ENCODE measurements at regions not wholly inside any gene's neighbourhood (a gene's known extent, or its start where the extent isn't known, plus 50 kb on each side); places are given as distances from the start of the nearest gene placed in this dataset.
A peak's percentile ranks its signal among the peaks of the same experiment; 100 is the strongest.
"Not testable (repeated sequence)": the region's sequence is repeated elsewhere in the genome, so short reads cannot be mapped to it uniquely, and the experiment has no call there.

GRCh38 chr1:18573170-18573569, 57.5 kb upstream of the PAX7 start:
- Histone ChIP-seq H3K27ac (no peak overlapping the region), H3K27me3 (no peaks in the 10 kb centered on the region), H3K9me3 (no peaks in the 10 kb centered on the region), H3K36me3 (no peaks in the 10 kb centered on the region), H3K4me1 (no peaks in the 10 kb centered on the region), H3K4me3 (no peak overlapping the region)
- intact Hi-C loops (cut with DNase I): no loop called here
- TF ChIP-seq POLR2A (IDR thresholded peaks at IDR 0.05) (no peak), CTCF (IDR thresholded peaks at IDR 0.05) (no peak), POLR2AphosphoS5 (IDR thresholded peaks at IDR 0.05; ENCODE audit: insufficient read depth in 1 of 2, low read depth in 1 of 2) (no peak)
- no peak for DNase-seq (ENCODE audit: extremely low spot score in 2 of 2)

DNA sequence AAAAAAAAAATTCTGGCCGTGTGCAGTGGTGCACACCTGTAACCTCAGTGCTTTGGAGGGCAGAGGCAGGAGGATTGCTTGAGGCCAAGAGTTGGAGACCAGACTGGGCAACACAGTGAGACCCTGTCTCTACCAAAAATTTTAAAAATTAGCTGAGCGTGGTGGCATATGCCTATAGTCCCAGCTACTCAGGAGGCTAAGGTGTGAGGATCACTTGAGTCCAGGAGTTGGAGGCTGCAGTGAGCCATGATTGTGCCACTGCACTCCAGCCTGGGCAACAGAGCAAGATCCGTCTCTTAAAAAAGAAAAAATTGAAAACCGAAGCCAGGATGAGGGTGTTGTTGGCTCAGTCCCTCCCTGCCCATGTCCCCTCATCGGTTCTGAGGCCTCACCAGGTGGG, 55.9 kb upstream of the PAX7 start:
- H3K4me3 ChIP-seq: no peak overlapping the region
- H3K27me3 ChIP-seq: no peaks in the 10 kb centered on the region
- no peak overlapping the region for H3K27ac ChIP-seq
- no peaks in the 10 kb centered on the region for H3K4me1 ChIP-seq
- TF ChIP-seq POLR2AphosphoS5 (IDR thresholded peaks at IDR 0.05; ENCODE audit: insufficient read depth in 1 of 2, low read depth in 1 of 2): no peak
- TF ChIP-seq POLR2A (IDR thresholded peaks at IDR 0.05): no peak
- TF ChIP-seq CTCF (IDR thresholded peaks at IDR 0.05): no peak
- H3K36me3 ChIP-seq: no peaks in the 10 kb centered on the region
- intact Hi-C loops (cut with DNase I): no loop called here
- no peaks in the 10 kb centered on the region for H3K9me3 ChIP-seq
- DNase-seq (ENCODE audit: extremely low spot score in 2 of 2): no peak

DNA sequence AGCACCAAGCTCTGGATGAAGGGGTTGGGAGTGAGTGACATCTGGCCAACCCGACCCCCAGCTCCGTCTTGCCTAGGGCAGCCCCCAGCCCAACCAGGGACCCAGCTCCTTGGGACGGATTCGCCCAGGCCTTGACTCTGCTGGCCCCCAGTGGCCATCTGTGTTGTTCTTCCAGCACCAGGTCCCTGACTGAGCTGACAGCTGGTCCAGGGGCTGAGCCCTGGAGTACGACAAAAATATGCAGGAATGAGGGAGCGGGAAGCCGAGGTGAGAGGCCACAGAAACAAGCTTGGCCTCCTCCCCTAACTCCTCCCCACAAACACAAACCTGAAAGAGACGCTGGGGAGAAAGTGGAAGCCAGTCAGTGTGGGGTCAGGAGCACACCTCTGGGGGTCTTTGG, 55.0 kb upstream of the PAX7 start:
- TF ChIP-seq POLR2AphosphoS5 (IDR thresholded peaks at IDR 0.05; ENCODE audit: insufficient read depth in 1 of 2, low read depth in 1 of 2) (no peak), CTCF (IDR thresholded peaks at IDR 0.05) (peak in 2 of 3 experiments; percentile 12 to 64)
- intact Hi-C loops (cut with DNase I): no loop called here
- Histone ChIP-seq H3K9me3 (no peaks in the 10 kb centered on the region), H3K4me3 (no peak overlapping the region), H3K27me3 (no peaks in the 10 kb centered on the region), H3K27ac (no peak overlapping the region), H3K36me3 (no peaks in the 10 kb centered on the region), H3K4me1 (no peaks in the 10 kb centered on the region)
- DNase-seq (ENCODE audit: extremely low spot score in 2 of 2): no peak

DNA sequence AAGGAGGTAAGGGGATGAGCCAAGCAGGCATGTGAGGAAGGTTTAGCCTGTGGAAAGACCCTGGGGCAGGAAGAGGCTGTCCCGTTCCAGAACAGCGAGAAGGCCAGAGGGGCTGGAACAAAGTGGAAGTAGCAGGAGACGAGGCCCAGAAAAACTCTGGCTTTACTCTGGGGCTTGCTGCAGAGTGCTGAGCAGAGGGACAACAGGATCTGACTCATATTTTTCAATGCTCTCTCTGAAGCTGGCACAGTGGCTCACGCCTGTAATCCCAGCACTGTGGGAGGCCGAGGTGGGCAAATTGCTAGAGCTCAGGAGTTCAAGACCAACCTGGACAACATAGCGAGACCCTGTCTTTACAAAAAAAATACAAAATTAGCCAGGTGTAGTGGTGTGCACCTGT, 52.4 kb upstream of the PAX7 start:
- H3K36me3 ChIP-seq: no peaks in the 10 kb centered on the region
- H3K27me3 ChIP-seq: no peaks in the 10 kb centered on the region
- intact Hi-C loops (cut with DNase I): no loop called here

GRCh38 chr1:18579267-18579666, 51.4 kb upstream of the PAX7 start:
- H3K4me1 ChIP-seq; H3K4me3 ChIP-seq; H3K27ac ChIP-seq; H3K27me3 ChIP-seq; intact Hi-C loops (cut with DNase I); H3K9me3 ChIP-seq; DNase-seq (ENCODE audit: extremely low spot score in 2 of 2); H3K36me3 ChIP-seq: not testable (repeated sequence)

More for the DNA sequence above, 52.4 kb upstream of the PAX7 start:
- H3K27ac ChIP-seq: no peak overlapping the region
- TF ChIP-seq POLR2A (IDR thresholded peaks at IDR 0.05) (no peak), CTCF (IDR thresholded peaks at IDR 0.05) (no peak), POLR2AphosphoS5 (IDR thresholded peaks at IDR 0.05; ENCODE audit: insufficient read depth in 1 of 2, low read depth in 1 of 2) (no peak)
- no peak for DNase-seq (ENCODE audit: extremely low spot score in 2 of 2)
- H3K9me3 ChIP-seq: no peaks in the 10 kb centered on the region
- peaks cover 3% of the 10 kb centered on the region for H3K4me1 ChIP-seq
- no peak overlapping the region for H3K4me3 ChIP-seq

- Histone ChIP-seq H3K4me1 (peaks cover 10% of the 10 kb centered on the region), H3K27me3 (no peaks in the 10 kb centered on the region), H3K36me3 (no peaks in the 10 kb centered on the region), H3K27ac (no peak overlapping the region), H3K9me3 (no peaks in the 10 kb centered on the region), H3K4me3 (no peak overlapping the region)
- intact Hi-C loops (cut with DNase I): no loop called here
- no peak for DNase-seq (ENCODE audit: extremely low spot score in 2 of 2)
- TF ChIP-seq POLR2AphosphoS5 (IDR thresholded peaks at IDR 0.05; ENCODE audit: insufficient read depth in 1 of 2, low read depth in 1 of 2) (no peak), CTCF (IDR thresholded peaks at IDR 0.05) (no peak), POLR2A (IDR thresholded peaks at IDR 0.05) (no peak)
Observed at GRCh38 chr1:18580047-18580446, 50.6 kb upstream of the PAX7 start.

Measured in vagina (tissue), 2 donors.